Ovary (tissue), 3 donors: ENCODE measurements at regions not wholly inside any gene's neighbourhood (a gene's known extent, or its start where the extent isn't known, plus 50 kb on each side); places are given as distances from the start of the nearest gene placed in this dataset.

Source experiments
- CTCF ChIP-seq, 3 donors: fragments of 450-650 bp in 2 of 3; fragments of 200-600 bp in 1 of 3; IDR thresholded peaks; one replicate each; pipeline versions ENCODE4 v1.5.1 to v1.8.0; 2016 to 2022; ENCODE audit warnings: antibody characterized with exemption in 3 of 3, mild to moderate bottlenecking in 1 of 3
- EP300 ChIP-seq: sonication (generic); formaldehyde crosslinking; IDR thresholded peaks from one replicate; pipeline ENCODE4 v1.6.1; 2017; ENCODE audit warnings: antibody characterized with exemption
- POLR2A ChIP-seq: fragments of 450-650 bp; IDR thresholded peaks from one replicate; pipeline ENCODE4 v1.6.1; 2017; ENCODE audit warnings: antibody characterized with exemption, mild to moderate bottlenecking, moderate library complexity
- donor health status: DM: no; HTN: no; CAD: no.

DNA sequence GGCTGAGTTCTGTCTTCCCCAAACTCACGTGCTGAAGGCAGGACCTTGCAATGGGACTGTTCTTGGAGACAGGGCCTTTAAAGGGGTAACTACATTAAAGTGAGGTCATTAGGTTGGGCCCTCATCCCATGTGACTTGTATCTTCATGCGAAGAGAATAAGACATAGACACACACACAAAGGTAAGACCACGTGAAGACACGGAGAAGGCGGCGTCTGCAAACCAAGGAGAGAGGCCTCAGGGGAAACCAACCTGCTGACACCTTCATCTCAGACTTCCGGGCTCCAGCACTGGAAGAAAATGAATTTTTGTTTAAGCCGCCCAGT, 50.7 kb upstream of the KCNMB1 start:
- TF ChIP-seq CTCF (IDR thresholded peaks at IDR 0.05) (no peak), POLR2A (no peak), EP300 (no peak)
